HepG2 (cell line): ENCODE measurements at regions not wholly inside any gene's neighbourhood (a gene's known extent, or its start where the extent isn't known, plus 50 kb on each side); places are given as distances from the start of the nearest gene placed in this dataset.

Experiments
- ATAC-seq: fragments of 200-7000 bp; cut with Tn5 transposase; 3 replicates; pipeline ENCODE4 v1.9.1; 2020; ENCODE audit warnings: mild to moderate bottlenecking, moderate library complexity
- BruUV-seq: library from RNA; stranded (reverse); fragments of 400-500 nt; replicated peaks from 2 replicates; lab custom pipeline; 2021; lab: Mats Ljungman, UMichigan
- CTCF ChIA-PET: fragments of 300-600 bp; formaldehyde crosslinking; extraction: SDS; loops from one replicate; lab custom pipeline; 2021; ENCODE audit warnings: low total read pairs, inconsistent platforms, low intra/inter-chr PET ratio; lab: Yijun Ruan, JAX
- POLR2A ChIA-PET: fragments of 350-600 bp; sonication (Branson Sonifier 250); formaldehyde crosslinking; loops from one replicate; lab custom pipeline; 2020; ENCODE audit warnings: antibody characterized with exemption, inconsistent platforms; lab: Yijun Ruan, JAX
- DNase-seq: peaks from one replicate; pipeline ENCODE4 v3.0.0-alpha.2; 2015; ENCODE audit warnings: low spot score
- FAIRE-seq: peaks from 3 replicates; lab custom pipeline; 2011; peaks lifted over from hg19 to GRCh38; lab: Jason Lieb, UNC
- H2AFZ ChIP-seq: one replicate; pipeline ENCODE4 v1.6.1; 2011; ENCODE audit warnings: low read length, inconsistent platforms
- H3K27ac ChIP-seq: fragments of 300-600 bp; 3 replicates; pipeline ENCODE4 v1.8.0; 2011; ENCODE audit warnings: mixed run types, mild to moderate bottlenecking, mixed read lengths, low read length, inconsistent platforms; ENCODE audit not compliant: insufficient read depth; ENCODE audit errors: extremely low read length
- H3K27me3 ChIP-seq, 2 experiments: fragments of 200-600 bp in 1 of 2; 2 replicates in 1 of 2; 3 replicates in 1 of 2; pipeline versions ENCODE4 v1.6.0 to v1.8.0; 2011; ENCODE audit warnings: low read length in 2 of 2, mild to moderate bottlenecking in 2 of 2, moderate library complexity in 2 of 2, inconsistent platforms in 1 of 2; ENCODE audit not compliant: insufficient read depth in 2 of 2, control insufficient read depth in 1 of 2
- H3K36me3 ChIP-seq, 2 experiments: fragments of 200-600 bp in 1 of 2; replicated peaks in 1 of 2; 2 replicates in 1 of 2; 3 replicates in 1 of 2; pipeline versions ENCODE4 v1.5.1 to v1.8.0; 2011; ENCODE audit warnings: low read length in 2 of 2, inconsistent platforms in 1 of 2; ENCODE audit not compliant: insufficient read depth in 2 of 2, control insufficient read depth in 1 of 2
- H3K4me1 ChIP-seq: 2 replicates; pipeline ENCODE4 v1.5.1; 2012; ENCODE audit warnings: low read length, inconsistent platforms; ENCODE audit not compliant: insufficient read depth
- H3K4me2 ChIP-seq: 2 replicates; pipeline ENCODE4 v1.6.0; 2011; ENCODE audit warnings: low read depth, low read length, inconsistent platforms
- H3K4me3 ChIP-seq, 3 experiments: fragments of 200-600 bp in 1 of 3; sonication (generic), shearing (Covaris generic) in 1 of 3; replicated peaks in 1 of 3; 2 replicates each; pipeline ENCODE4 v1.5.1; 2011 to 2016; ENCODE audit warnings: low read length in 3 of 3, inconsistent platforms in 2 of 3, low read depth in 2 of 3, mild to moderate bottlenecking in 2 of 3, control low read depth in 1 of 3, mixed read lengths in 1 of 3; ENCODE audit not compliant: insufficient read depth in 1 of 3
- H3K79me2 ChIP-seq: one replicate; pipeline ENCODE4 v1.6.1; 2011; ENCODE audit warnings: low read length, inconsistent platforms; ENCODE audit not compliant: insufficient read depth
- H3K9ac ChIP-seq: 2 replicates; pipeline ENCODE4 v1.6.0; 2011; ENCODE audit warnings: mild to moderate bottlenecking, low read depth, low read length, inconsistent platforms; ENCODE audit not compliant: insufficient read depth
- H3K9me3 ChIP-seq: 2 replicates; pipeline ENCODE4 v1.5.1; 2012; ENCODE audit warnings: mild to moderate bottlenecking, low read length
- H4K20me1 ChIP-seq: 2 replicates; pipeline ENCODE4 v1.6.0; 2011; ENCODE audit warnings: inconsistent platforms, mild to moderate bottlenecking, low read length, moderate library complexity; ENCODE audit not compliant: insufficient read depth
- MATR3 ChIP-seq: sonication (generic); formaldehyde crosslinking; IDR thresholded peaks from 2 replicates; pipeline ENCODE4 v1.4.0; 2020; ENCODE audit warnings: missing genetic modification reagents
- NRL ChIP-seq: sonication (generic); formaldehyde crosslinking; IDR thresholded peaks from 2 replicates; pipeline ENCODE4 v1.5.0; 2020; ENCODE audit warnings: missing genetic modification reagents, mild to moderate bottlenecking, moderate library complexity, borderline replicate concordance
- PAXIP1 ChIP-seq: sonication (generic); formaldehyde crosslinking; conservative IDR thresholded peaks from 2 replicates; pipeline ENCODE4 v1.4.0; 2020; ENCODE audit warnings: mild to moderate bottlenecking, missing genetic modification reagents, moderate library complexity
- SMAD3 ChIP-seq: sonication (generic); formaldehyde crosslinking; IDR thresholded peaks from 2 replicates; pipeline ENCODE4 v1.4.0; 2020; ENCODE audit warnings: missing genetic modification reagents
- SP140L ChIP-seq: sonication (generic); formaldehyde crosslinking; IDR thresholded peaks from 2 replicates; pipeline ENCODE4 v1.4.0; 2020; ENCODE audit warnings: missing genetic modification reagents, borderline replicate concordance
- SRY ChIP-seq: sonication (generic); formaldehyde crosslinking; IDR thresholded peaks from 2 replicates; pipeline ENCODE4 v1.8.0; 2022; ENCODE audit warnings: mild to moderate bottlenecking, missing genetic modification reagents
- ZEB1 ChIP-seq: IDR thresholded peaks from 2 replicates; pipeline ENCODE4 v1.6.1; 2012; ENCODE audit warnings: mild to moderate bottlenecking, low read depth, inconsistent platforms; ENCODE audit not compliant: insufficient replicate concordance
- ZFAT ChIP-seq: sonication (generic); formaldehyde crosslinking; conservative IDR thresholded peaks from 2 replicates; pipeline ENCODE4 v1.8.1; 2023; ENCODE audit warnings: missing genetic modification reagents, inconsistent platforms
- ZNF318 ChIP-seq: sonication (generic); formaldehyde crosslinking; IDR thresholded peaks from 2 replicates; pipeline ENCODE4 v1.4.0; 2020; ENCODE audit warnings: mild to moderate bottlenecking, missing genetic modification reagents
- ZNF672 ChIP-seq: sonication (generic); formaldehyde crosslinking; IDR thresholded peaks from 2 replicates; pipeline ENCODE4 v1.8.1; 2022; ENCODE audit warnings: missing genetic modification reagents
- ZNF772 ChIP-seq: sonication (generic); formaldehyde crosslinking; IDR thresholded peaks from 2 replicates; pipeline ENCODE4 v1.5.0; 2020; ENCODE audit warnings: mild to moderate bottlenecking, missing genetic modification reagents
- ZSCAN9 ChIP-seq: IDR thresholded peaks from 2 replicates; pipeline ENCODE4 v1.6.1; 2016; ENCODE audit warnings: borderline replicate concordance
- WGBS: methylation state at CpG from one replicate; pipeline ENCODE4 v1.1.6; 2017; ENCODE audit warnings: low lambda C conversion rate; 5-methylcytosine and 5-hydroxymethylcytosine counted together
- in situ Hi-C: cut with HindIII; loops from 2 replicates; pipeline ENCODE4 v1.10.0; 2017; ENCODE audit warnings: low pct_unique_long_range_greater_than_20kb; ENCODE audit not compliant: extremely low pct_ligation_motif_present
- intact Hi-C: fragments of 100-400 bp; cut with micrococcal nuclease; formaldehyde crosslinking; loops from one replicate; pipeline ENCODE4 v1.10.0; 2022; ENCODE audit not compliant: unreplicated experiment

- TF ChIP-seq PAXIP1, result peak; percentile 56
- no peak for TF ChIP-seq ZEB1
- no peak for TF ChIP-seq ZSCAN9
These were observed 149.7 kb upstream of the FBXL17 start (continued) for GRCh38 chr5:108531367-108532128.

GRCh38 chr5:108530706-108531105, 148.8 kb upstream of the FBXL17 start:
- peaks cover 9% of the 10 kb centered on the region; the same call in 1 of the 2 replicates for H3K9me3 ChIP-seq
- no peaks in the 10 kb centered on the region for H3K79me2 ChIP-seq
- BruUV-seq, result no TSS peak
- H3K9ac ChIP-seq, result no peak overlapping the region
- H3K36me3 ChIP-seq, result no peaks in the 10 kb centered on the region
- ChIA-PET CTCF (no interaction called here), POLR2A (no interaction called here)
- no peak overlapping the region for H3K4me2 ChIP-seq
- FAIRE-seq, result no peak
- no peaks in the 10 kb centered on the region; a peak in 1 of 5 replicates for H3K27me3 ChIP-seq
- 46% methylated on average over 4 of the region's 5 CpGs for WGBS
- no peak overlapping the region for H2AFZ ChIP-seq
- in situ Hi-C loops (no loop called here), intact Hi-C loops (no loop called here)
- no peak for ATAC-seq
- DNase-seq, result no peak
- H3K4me1 ChIP-seq, result peaks cover 17% of the 10 kb centered on the region
- H4K20me1 ChIP-seq, result no peaks in the 10 kb centered on the region
- no peak overlapping the region for H3K4me3 ChIP-seq
- no peak overlapping the region for H3K27ac ChIP-seq
- TF ChIP-seq SRY (no peak), ZNF318 (no peak), ZNF672 (no peak), NRL (CRISPR knock-in tag) (no peak), ZFAT (CRISPR knock-in tag) (no peak), ZNF772 (CRISPR knock-in tag) (no peak), MATR3 (no peak), SP140L (CRISPR knock-in tag) (no peak), SMAD3 (CRISPR knock-in tag) (no peak)
